GM12865 (cell line): ENCODE measurements at regions not wholly inside any gene's neighbourhood (a gene's known extent, or its start where the extent isn't known, plus 50 kb on each side); places are given as distances from the start of the nearest gene placed in this dataset.

Experiments used
- DNase-seq: peaks from one replicate; pipeline ENCODE4 v3.0.0; 2010; ENCODE audit warnings: low read depth
- H3K4me3 ChIP-seq: 2 replicates; pipeline ENCODE4 v1.5.1; 2011; ENCODE audit warnings: mild to moderate bottlenecking, low read depth, low read length, control low read depth
- TF ChIP-seq, protein P1 (sequence below): IDR thresholded peaks from 2 replicates; pipeline ENCODE4 v1.5.1; 2011; ENCODE audit warnings: low read length, control low read depth, low read depth, inconsistent platforms; ENCODE audit not compliant: insufficient read depth; ENCODE audit errors: missing control alignments

DNA sequence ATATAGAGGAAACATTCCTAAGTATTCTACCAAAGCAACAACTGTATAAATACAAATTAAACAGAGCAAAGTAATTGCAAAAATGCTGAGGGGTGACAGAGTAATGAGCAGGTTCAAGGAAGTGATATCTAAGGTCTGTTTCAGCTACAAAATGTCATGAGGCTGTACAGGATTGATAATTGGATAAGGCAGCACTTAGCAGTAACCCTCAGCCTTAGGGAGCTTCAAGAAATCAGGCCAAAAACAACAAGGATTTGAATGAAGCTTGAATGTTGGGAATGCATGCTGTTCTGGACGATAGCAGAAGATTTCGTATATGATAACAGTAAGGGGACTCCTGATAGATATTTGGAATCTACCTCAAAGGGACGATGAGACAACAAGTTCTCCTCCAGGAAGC, 142.0 kb upstream of the MMADHC start:
- TF ChIP-seq, protein P1, sequence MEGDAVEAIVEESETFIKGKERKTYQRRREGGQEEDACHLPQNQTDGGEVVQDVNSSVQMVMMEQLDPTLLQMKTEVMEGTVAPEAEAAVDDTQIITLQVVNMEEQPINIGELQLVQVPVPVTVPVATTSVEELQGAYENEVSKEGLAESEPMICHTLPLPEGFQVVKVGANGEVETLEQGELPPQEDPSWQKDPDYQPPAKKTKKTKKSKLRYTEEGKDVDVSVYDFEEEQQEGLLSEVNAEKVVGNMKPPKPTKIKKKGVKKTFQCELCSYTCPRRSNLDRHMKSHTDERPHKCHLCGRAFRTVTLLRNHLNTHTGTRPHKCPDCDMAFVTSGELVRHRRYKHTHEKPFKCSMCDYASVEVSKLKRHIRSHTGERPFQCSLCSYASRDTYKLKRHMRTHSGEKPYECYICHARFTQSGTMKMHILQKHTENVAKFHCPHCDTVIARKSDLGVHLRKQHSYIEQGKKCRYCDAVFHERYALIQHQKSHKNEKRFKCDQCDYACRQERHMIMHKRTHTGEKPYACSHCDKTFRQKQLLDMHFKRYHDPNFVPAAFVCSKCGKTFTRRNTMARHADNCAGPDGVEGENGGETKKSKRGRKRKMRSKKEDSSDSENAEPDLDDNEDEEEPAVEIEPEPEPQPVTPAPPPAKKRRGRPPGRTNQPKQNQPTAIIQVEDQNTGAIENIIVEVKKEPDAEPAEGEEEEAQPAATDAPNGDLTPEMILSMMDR = no peak
- no peak overlapping the region for H3K4me3 ChIP-seq
- DNase-seq = no peak

DNA sequence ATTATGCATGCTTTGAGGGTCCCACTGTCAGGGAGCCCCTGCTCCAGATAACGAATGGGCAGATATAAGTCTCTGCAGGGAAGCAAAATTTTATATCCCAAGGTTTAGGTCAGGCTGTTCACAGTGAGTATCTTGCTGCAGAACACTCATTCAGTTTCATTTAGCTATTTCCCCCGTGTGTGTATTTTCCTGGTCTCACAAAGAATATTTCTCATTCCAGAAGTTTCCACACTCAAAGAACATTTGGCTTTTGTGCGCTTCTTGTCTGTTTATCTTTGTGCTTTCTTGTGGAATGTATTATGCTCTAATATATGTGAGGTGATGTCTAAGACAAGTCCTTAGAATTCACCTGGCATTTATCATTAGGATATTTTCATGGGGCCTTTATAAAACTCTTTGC, 140.4 kb upstream of the MMADHC start:
- TF ChIP-seq, protein P1 = no peak
- DNase-seq = no peak
- no peak overlapping the region for H3K4me3 ChIP-seq

DNA sequence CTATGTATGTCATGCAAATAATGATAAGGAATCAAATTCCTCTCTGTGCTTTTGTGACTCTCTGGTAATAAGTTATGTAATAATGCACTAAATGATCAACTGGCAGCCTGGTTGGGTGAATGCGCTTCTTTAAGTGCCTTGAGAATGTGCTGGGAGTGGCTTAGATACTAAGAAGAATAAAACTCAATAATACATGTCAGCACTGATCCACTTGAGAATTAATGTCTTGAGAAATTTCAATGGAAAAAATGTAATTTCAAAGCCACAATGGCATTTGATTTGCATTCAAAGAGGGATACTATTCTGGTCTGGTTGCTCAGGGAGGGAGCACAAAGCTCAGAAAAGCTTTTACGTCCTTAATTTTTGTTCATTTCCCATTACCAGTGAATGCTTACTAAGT, 137.7 kb upstream of the MMADHC start:
- DNase-seq = no peak
- TF ChIP-seq, protein P1 = no peak
- no peak overlapping the region for H3K4me3 ChIP-seq

DNA sequence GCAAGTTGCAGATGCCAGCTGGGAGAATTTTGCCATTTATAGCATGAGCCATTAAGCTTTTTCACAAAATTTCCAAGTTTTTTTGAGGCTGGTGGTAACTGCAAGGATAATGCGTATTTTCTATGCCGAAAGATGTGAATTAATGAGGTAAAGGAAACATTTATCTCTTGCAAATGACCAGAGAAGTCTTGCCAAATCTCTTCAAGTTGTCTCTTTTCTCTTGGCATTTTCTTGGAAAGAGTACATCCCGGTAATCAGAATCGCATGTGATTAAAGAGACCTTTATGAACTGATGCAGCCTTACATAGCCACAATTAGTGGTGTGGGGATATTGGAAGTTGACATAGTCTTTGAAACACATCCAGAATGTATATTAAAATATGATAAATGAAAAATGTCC, 136.5 kb upstream of the MMADHC start:
- no peak for DNase-seq
- TF ChIP-seq, protein P1 = no peak
- no peak overlapping the region for H3K4me3 ChIP-seq

DNA sequence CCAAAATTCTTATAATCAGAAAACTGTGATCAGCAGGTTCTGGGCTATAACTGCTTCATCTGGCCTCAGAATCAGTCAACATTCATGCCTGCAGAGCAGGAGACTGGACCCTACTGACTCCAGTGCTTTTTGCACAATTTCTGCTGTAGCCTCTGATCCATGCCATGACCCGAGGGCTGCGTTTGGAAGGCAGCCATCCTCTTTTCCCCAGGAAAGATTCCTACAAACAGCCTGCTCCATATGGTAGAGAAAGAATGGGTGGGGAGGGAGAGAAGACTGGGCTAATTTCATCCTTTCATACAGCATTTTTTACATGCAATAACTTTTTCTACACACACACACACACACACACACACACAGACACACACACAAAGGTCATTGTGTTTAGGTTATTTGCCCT, 133.0 kb upstream of the MMADHC start:
- no peak for DNase-seq
- TF ChIP-seq, protein P1 = no peak
- H3K4me3 ChIP-seq = no peak overlapping the region

DNA sequence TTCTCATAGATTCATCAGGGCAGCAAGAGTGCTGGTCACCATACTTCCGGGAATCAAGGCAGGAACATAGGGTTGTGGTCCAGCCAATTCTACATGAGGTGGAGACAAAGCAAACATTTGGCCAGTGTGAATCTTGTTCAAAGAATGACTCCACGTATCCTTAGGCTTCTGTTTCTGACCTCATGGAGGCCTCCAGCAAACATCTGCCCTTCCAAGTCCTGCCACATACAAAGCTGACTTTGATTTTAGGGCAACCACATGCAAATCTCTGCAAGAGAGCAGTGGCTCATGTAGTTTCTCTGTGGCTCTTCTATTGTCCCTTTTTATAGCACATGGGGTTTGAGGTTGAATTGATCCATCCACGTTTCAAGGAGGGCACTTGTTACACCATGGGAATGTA, 132.1 kb upstream of the MMADHC start:
- TF ChIP-seq, protein P1 = no peak
- no peak overlapping the region for H3K4me3 ChIP-seq
- DNase-seq = no peak

DNA sequence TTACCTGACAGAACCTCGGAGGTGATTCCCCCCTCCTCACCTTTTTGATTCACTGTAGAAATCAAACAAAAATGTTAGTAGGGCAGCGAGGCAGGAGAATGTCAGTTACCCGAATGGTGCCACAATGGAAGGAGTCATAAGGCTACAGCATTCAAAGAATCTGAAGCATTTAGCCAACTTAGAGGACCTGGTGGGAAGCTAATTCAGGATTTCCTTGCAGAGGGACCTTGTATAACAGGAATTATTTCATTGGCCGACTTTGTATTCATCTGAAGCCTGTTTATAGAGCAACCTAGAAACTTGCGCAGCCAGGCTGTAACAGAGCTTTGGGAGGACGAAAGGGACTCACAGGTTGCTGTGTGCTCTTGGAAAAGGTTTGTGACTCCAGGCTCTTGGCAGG, 129.1 kb upstream of the MMADHC start:
- TF ChIP-seq, protein P1 = no peak
- H3K4me3 ChIP-seq = no peak overlapping the region
- no peak for DNase-seq
